Stomach (tissue), 4 donors: ENCODE measurements at regions not wholly inside any gene's neighbourhood (a gene's known extent, or its start where the extent isn't known, plus 50 kb on each side); places are given as distances from the start of the nearest gene placed in this dataset.
"Not testable (repeated sequence)": the region's sequence is repeated elsewhere in the genome, so short reads cannot be mapped to it uniquely, and the experiment has no call there.

Experiments
- EP300 ChIP-seq: sonication (generic); formaldehyde crosslinking; IDR thresholded peaks from one replicate; pipeline ENCODE4 v1.6.1; 2017; ENCODE audit warnings: antibody characterized with exemption
- POLR2A ChIP-seq, 4 donors: fragments of 450-650 bp; IDR thresholded peaks; one replicate each; pipeline ENCODE4 v1.6.1; 2016; ENCODE audit warnings: antibody characterized with exemption in 4 of 4, control low read depth in 2 of 4, mild to moderate bottlenecking in 1 of 4, moderate library complexity in 1 of 4
- POLR2AphosphoS5 ChIP-seq, 3 donors: sonication (generic); formaldehyde crosslinking; IDR thresholded peaks; one replicate each; pipeline ENCODE4 v1.6.1; 2016; ENCODE audit warnings: antibody characterized with exemption in 3 of 3
- TF ChIP-seq, protein P1 (sequence below), 7 experiments: fragments of 450-650 bp in 4 of 7; fragments of 200-600 bp in 3 of 7; sonication (generic) in 3 of 7; IDR thresholded peaks; one replicate each; pipeline ENCODE4 v1.5.1; 2016 to 2019; ENCODE audit warnings: antibody characterized with exemption in 7 of 7, control low read depth in 2 of 7, mild to moderate bottlenecking in 1 of 7

DNA sequence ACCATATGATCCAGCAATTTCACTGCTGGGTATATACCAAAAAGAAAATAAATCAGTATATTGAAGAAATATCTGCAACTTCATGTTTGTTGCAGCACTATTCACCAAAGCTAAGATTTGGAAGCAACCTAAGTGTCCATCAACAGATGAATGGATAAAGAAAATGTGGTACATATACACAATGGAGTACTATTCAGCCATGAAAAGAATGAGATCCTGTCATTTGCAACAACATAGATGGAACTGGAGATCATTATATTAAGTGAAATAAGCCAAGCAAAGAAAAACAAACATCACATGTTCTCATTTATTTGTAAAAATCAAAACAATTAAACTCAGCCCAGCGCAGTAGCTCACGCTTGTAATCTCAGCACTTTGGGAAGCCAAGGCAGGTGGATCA, 184.4 kb upstream of the NR5A2 start:
- TF ChIP-seq, protein P1, sequence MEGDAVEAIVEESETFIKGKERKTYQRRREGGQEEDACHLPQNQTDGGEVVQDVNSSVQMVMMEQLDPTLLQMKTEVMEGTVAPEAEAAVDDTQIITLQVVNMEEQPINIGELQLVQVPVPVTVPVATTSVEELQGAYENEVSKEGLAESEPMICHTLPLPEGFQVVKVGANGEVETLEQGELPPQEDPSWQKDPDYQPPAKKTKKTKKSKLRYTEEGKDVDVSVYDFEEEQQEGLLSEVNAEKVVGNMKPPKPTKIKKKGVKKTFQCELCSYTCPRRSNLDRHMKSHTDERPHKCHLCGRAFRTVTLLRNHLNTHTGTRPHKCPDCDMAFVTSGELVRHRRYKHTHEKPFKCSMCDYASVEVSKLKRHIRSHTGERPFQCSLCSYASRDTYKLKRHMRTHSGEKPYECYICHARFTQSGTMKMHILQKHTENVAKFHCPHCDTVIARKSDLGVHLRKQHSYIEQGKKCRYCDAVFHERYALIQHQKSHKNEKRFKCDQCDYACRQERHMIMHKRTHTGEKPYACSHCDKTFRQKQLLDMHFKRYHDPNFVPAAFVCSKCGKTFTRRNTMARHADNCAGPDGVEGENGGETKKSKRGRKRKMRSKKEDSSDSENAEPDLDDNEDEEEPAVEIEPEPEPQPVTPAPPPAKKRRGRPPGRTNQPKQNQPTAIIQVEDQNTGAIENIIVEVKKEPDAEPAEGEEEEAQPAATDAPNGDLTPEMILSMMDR (IDR thresholded peaks at IDR 0.05): not testable (repeated sequence)
- TF ChIP-seq POLR2AphosphoS5 (IDR thresholded peaks at IDR 0.05); EP300; POLR2A (IDR thresholded peaks at IDR 0.05): not testable (repeated sequence)
